ENCODE measurements at regions not wholly inside any gene's neighbourhood (a gene's known extent, or its start where the extent isn't known, plus 50 kb on each side); places are given as distances from the start of the nearest gene placed in this dataset.

DNA sequence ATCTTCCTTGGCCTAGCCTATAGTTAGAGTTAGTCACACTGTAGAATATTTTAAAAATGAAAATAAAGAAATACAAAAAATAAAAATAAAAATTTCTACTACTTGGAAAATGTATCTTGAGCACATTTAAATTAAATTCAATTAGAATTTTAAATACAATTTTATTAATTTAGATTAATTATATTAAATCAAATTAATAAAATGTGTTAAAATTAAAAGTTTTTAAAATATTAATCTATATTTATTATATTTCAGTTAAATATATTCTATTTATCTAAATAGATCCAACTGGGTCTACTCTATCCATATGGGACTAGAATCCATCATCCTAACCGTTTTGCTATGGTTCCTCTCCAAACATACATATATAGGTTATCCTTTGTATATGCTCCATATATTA is 588.3 kb upstream of the TMPRSS15 start:
- TF ChIP-seq CTCF (IDR thresholded peaks at IDR 0.05; ENCODE audit: insufficient read depth, low read depth, low read length) (no peak), EZH2 (IDR thresholded peaks at IDR 0.05; ENCODE audit: insufficient read depth, low read length) (no peak)

All from astrocyte (in vitro differentiated cells and primary cell).